H1 (cell line): ENCODE measurements at regions not wholly inside any gene's neighbourhood (a gene's known extent, or its start where the extent isn't known, plus 50 kb on each side); places are given as distances from the start of the nearest gene placed in this dataset.

Experiments
- CTCF ChIA-PET: fragments of 300-600 bp; sonication (Branson Sonifier 250); formaldehyde crosslinking; loops from one replicate; lab custom pipeline; 2021; ENCODE audit not compliant: partially characterized antibody; lab: Charles Lee
- POLR2A ChIA-PET: fragments of 300-600 bp; sonication (Branson Sonifier 250); formaldehyde crosslinking; loops from one replicate; lab custom pipeline; 2021; ENCODE audit warnings: inconsistent platforms; ENCODE audit not compliant: partially characterized antibody; lab: Charles Lee
- DNase-seq, 2 experiments: peaks; one replicate each; pipeline versions ENCODE4 v3.0.0 to v3.0.0-alpha.2; 2010 to 2022; ENCODE audit warnings: low spot score in 2 of 2, low read depth in 1 of 2, mixed read lengths in 1 of 2
- FAIRE-seq: peaks from 2 replicates; lab custom pipeline; 2011; peaks lifted over from hg19 to GRCh38; lab: Jason Lieb, UNC
- H2AFZ ChIP-seq: 2 replicates; pipeline ENCODE4 v1.8.1; 2012; ENCODE audit warnings: low read length, inconsistent platforms
- H2AK5ac ChIP-seq: 2 replicates; pipeline ENCODE4 v1.6.1; 2013; ENCODE audit warnings: low read depth, low read length
- H2BK120ac ChIP-seq: replicated peaks from 2 replicates; pipeline ENCODE3; 2013; ENCODE audit warnings: low read depth, low read length, inconsistent platforms
- H2BK12ac ChIP-seq: 2 replicates; pipeline ENCODE4 v1.6.1; 2013; ENCODE audit warnings: low read depth, low read length
- H2BK15ac ChIP-seq: 2 replicates; pipeline ENCODE4 v1.6.1; 2013; ENCODE audit warnings: low read length
- H2BK20ac ChIP-seq: 2 replicates; pipeline ENCODE4 v1.6.1; 2013; ENCODE audit warnings: low read length
- H2BK5ac ChIP-seq: 2 replicates; pipeline ENCODE4 v1.6.1; 2013; ENCODE audit warnings: low read depth, low read length
- H3K14ac ChIP-seq: 2 replicates; pipeline ENCODE4 v1.6.1; 2013; ENCODE audit warnings: inconsistent platforms; ENCODE audit not compliant: insufficient read length
- H3K18ac ChIP-seq: 2 replicates; pipeline ENCODE4 v1.6.1; 2013; ENCODE audit warnings: low read length; ENCODE audit errors: extremely low read depth
- H3K23ac ChIP-seq: 2 replicates; pipeline ENCODE4 v1.6.1; 2013; ENCODE audit warnings: inconsistent platforms; ENCODE audit not compliant: insufficient read length
- H3K23me2 ChIP-seq: 2 replicates; pipeline ENCODE4 v1.6.1; 2013; ENCODE audit warnings: low read depth, low read length
- H3K27ac ChIP-seq: 2 replicates; pipeline ENCODE4 v1.6.1; 2011; ENCODE audit warnings: low read depth, low read length, inconsistent platforms
- H3K27me3 ChIP-seq, 4 experiments: replicated peaks in 1 of 4; 1 replicate in 1 of 4; 2 replicates in 3 of 4; pipeline versions ENCODE4 v1.6.1 to v1.8.1; 2011 to 2013; ENCODE audit warnings: low read length in 3 of 4, mild to moderate bottlenecking in 3 of 4, inconsistent platforms in 2 of 4, mixed read lengths in 2 of 4, moderate library complexity in 1 of 4; ENCODE audit not compliant: control insufficient read depth in 3 of 4, insufficient read depth in 3 of 4; ENCODE audit errors: extremely low read depth in 1 of 4
- H3K36me3 ChIP-seq, 4 experiments: 2 replicates each; pipeline versions ENCODE4 v1.6.1 to v1.8.1; 2011 to 2013; ENCODE audit warnings: mild to moderate bottlenecking in 4 of 4, low read length in 3 of 4, moderate library complexity in 2 of 4, control low read depth in 1 of 4, inconsistent platforms in 1 of 4; ENCODE audit not compliant: insufficient read depth in 4 of 4, control insufficient read depth in 2 of 4
- H3K4ac ChIP-seq: replicated peaks from 2 replicates; pipeline ENCODE3; 2013; ENCODE audit warnings: low read length, low read depth, mixed read lengths, inconsistent platforms; ENCODE audit not compliant: insufficient read length
- H3K4me1 ChIP-seq, 4 experiments: replicated peaks in 1 of 4; 1 replicate in 1 of 4; 2 replicates in 3 of 4; pipeline versions ENCODE4 v1.6.1 to v1.8.1; 2011 to 2013; ENCODE audit warnings: low read length in 3 of 4, inconsistent platforms in 2 of 4, mixed read lengths in 1 of 4; ENCODE audit not compliant: insufficient read depth in 4 of 4, control insufficient read depth in 3 of 4
- H3K4me2 ChIP-seq, 2 experiments: 2 replicates each; pipeline versions ENCODE4 v1.6.1 to v1.8.1; 2011 to 2013; ENCODE audit warnings: low read depth in 2 of 2, low read length in 2 of 2, control low read depth in 1 of 2, inconsistent platforms in 1 of 2, mild to moderate bottlenecking in 1 of 2; ENCODE audit not compliant: insufficient read depth in 1 of 2
- H3K4me3 ChIP-seq, 4 experiments: fragments of 200-600, 300-600 bp in 1 of 4; sonication (generic), shearing (Covaris generic), sonication (Bioruptor Twin) in 1 of 4; 2 replicates each; pipeline versions ENCODE4 v1.5.1 to v1.8.1; 2011 to 2016; ENCODE audit warnings: low read length in 4 of 4, low read depth in 3 of 4, control low read depth in 2 of 4, inconsistent platforms in 2 of 4, mild to moderate bottlenecking in 2 of 4, mixed read lengths in 1 of 4, moderate library complexity in 1 of 4; ENCODE audit not compliant: insufficient read depth in 2 of 4; ENCODE audit errors: extremely low read depth in 1 of 4
- H3K56ac ChIP-seq: replicated peaks from 2 replicates; pipeline ENCODE3; 2013; ENCODE audit warnings: low read depth, mild to moderate bottlenecking, mixed read lengths, low read length, inconsistent platforms; ENCODE audit not compliant: insufficient read length
- H3K79me1 ChIP-seq: 2 replicates; pipeline ENCODE4 v1.6.1; 2013; ENCODE audit warnings: low read depth, low read length, control low read depth
- H3K79me2 ChIP-seq, 2 experiments: 2 replicates each; pipeline versions ENCODE4 v1.6.1 to v1.8.1; 2012 to 2013; ENCODE audit warnings: low read length in 2 of 2, mild to moderate bottlenecking in 2 of 2, inconsistent platforms in 1 of 2; ENCODE audit not compliant: insufficient read depth in 2 of 2, control insufficient read depth in 1 of 2
- H3K9ac ChIP-seq, 4 experiments: replicated peaks in 1 of 4; 1 replicate in 1 of 4; 2 replicates in 3 of 4; pipeline versions ENCODE4 v1.6.1 to v1.8.1; 2011 to 2013; ENCODE audit warnings: low read depth in 3 of 4, low read length in 3 of 4, control low read depth in 2 of 4, mild to moderate bottlenecking in 2 of 4, moderate library complexity in 2 of 4, inconsistent platforms in 1 of 4; ENCODE audit errors: extremely low read depth in 1 of 4
- H3K9me3 ChIP-seq, 2 experiments: 2 replicates each; pipeline versions ENCODE4 v1.6.1 to v1.8.1; 2012 to 2013; ENCODE audit warnings: mild to moderate bottlenecking in 2 of 2, moderate library complexity in 2 of 2, control low read depth in 1 of 2, inconsistent platforms in 1 of 2, low read depth in 1 of 2, low read length in 1 of 2, mixed read lengths in 1 of 2; ENCODE audit not compliant: insufficient read depth in 2 of 2
- H4K20me1 ChIP-seq, 2 experiments: replicated peaks in 1 of 2; 2 replicates each; pipeline versions ENCODE3 to v1.8.1; 2011 to 2013; ENCODE audit warnings: inconsistent platforms in 2 of 2, low read length in 2 of 2, mild to moderate bottlenecking in 1 of 2; ENCODE audit not compliant: insufficient read depth in 2 of 2, control insufficient read depth in 1 of 2
- H4K5ac ChIP-seq: 2 replicates; pipeline ENCODE4 v1.6.1; 2013; ENCODE audit warnings: low read length, low read depth, mixed read lengths, inconsistent platforms; ENCODE audit not compliant: insufficient read length
- H4K8ac ChIP-seq: 2 replicates; pipeline ENCODE4 v1.8.0; 2013; ENCODE audit warnings: mild to moderate bottlenecking, moderate library complexity, low read length, inconsistent platforms; ENCODE audit not compliant: insufficient read depth; ENCODE audit errors: extremely low read depth
- H4K91ac ChIP-seq: replicated peaks from 2 replicates; pipeline ENCODE3; 2013; ENCODE audit warnings: low read length, mixed read lengths, inconsistent platforms; ENCODE audit not compliant: insufficient read length
- CHD1 ChIP-seq: IDR thresholded peaks from 2 replicates; pipeline ENCODE4 v1.6.1; 2012; ENCODE audit warnings: low read depth, low read length, improper control_type of control experiment
- CTCF ChIP-seq, 3 experiments: IDR thresholded peaks; 1 replicate in 2 of 3; 2 replicates in 1 of 3; pipeline versions ENCODE4 v1.5.1 to v1.6.1; 2011; ENCODE audit warnings: low read length in 3 of 3, mild to moderate bottlenecking in 3 of 3, inconsistent platforms in 2 of 3, low read depth in 1 of 3, moderate library complexity in 1 of 3; ENCODE audit not compliant: insufficient read depth in 1 of 3; ENCODE audit errors: control extremely low read depth in 1 of 3
- RAD21 ChIP-seq, 2 experiments: IDR thresholded peaks in 1 of 2; conservative IDR thresholded peaks in 1 of 2; 2 replicates each; pipeline ENCODE4 v1.6.1; 2011; ENCODE audit warnings: low read depth in 2 of 2, low read length in 2 of 2, improper control_type of control experiment in 1 of 2, inconsistent platforms in 1 of 2, mild to moderate bottlenecking in 1 of 2, moderate library complexity in 1 of 2
- WGBS, 2 experiments: shearing (Covaris generic) in 1 of 2; methylation state at CpG; one replicate each; pipeline versions ENCODE4 v1.1.6 to v1.1.7; 2013 to 2015; ENCODE audit warnings: low lambda C conversion rate in 2 of 2, mixed read lengths in 2 of 2, inconsistent platforms in 1 of 2, low coverage in 1 of 2, missing lambda C conversion rate in 1 of 2; ENCODE audit not compliant: insufficient replicate concordance in 2 of 2, insufficient coverage in 1 of 2, insufficient read length in 1 of 2; ENCODE audit errors: extremely low coverage in 1 of 2, missing lambda C conversion rate in 1 of 2; 5-methylcytosine and 5-hydroxymethylcytosine counted together

GRCh38 chr9:23123048-23123632 is 676.5 kb downstream of the DMRTA1 start:
- no peak overlapping the region for H3K23ac ChIP-seq
- no peak overlapping the region for H3K18ac ChIP-seq
- no peaks in the 10 kb centered on the region for H3K79me1 ChIP-seq
- H3K4me1 ChIP-seq, result no peaks in the 10 kb centered on the region
- no peak overlapping the region for H3K9ac ChIP-seq
- DNase-seq, result peak; percentile 15 to 50
- POLR2A ChIA-PET, result no interaction called here
- H4K8ac ChIP-seq, result no peak overlapping the region
- H2BK20ac ChIP-seq, result no peak overlapping the region
- H3K27me3 ChIP-seq, result no peaks in the 10 kb centered on the region
- H2AFZ ChIP-seq, result no peak overlapping the region
- H3K4me2 ChIP-seq, result no peak overlapping the region
- no peaks in the 10 kb centered on the region for H4K20me1 ChIP-seq
- CTCF ChIA-PET, result interaction anchor here (0.6 to 4.7 kb wide), 8 partner anchors 11 to 369 kb away, joined by 3 to 28 read pairs (median 3); no protein-coding TSS in a partner anchor
- no peak overlapping the region for H3K4me3 ChIP-seq
- H2AK5ac ChIP-seq, result no peak overlapping the region
- no peak overlapping the region for H3K27ac ChIP-seq
- H3K56ac ChIP-seq, result no peak overlapping the region
- FAIRE-seq, result peak; percentile 66
- no peak overlapping the region for H2BK12ac ChIP-seq
- H4K91ac ChIP-seq, result no peak overlapping the region
- H2BK15ac ChIP-seq, result no peak overlapping the region
- TF ChIP-seq CHD1, result no peak
- TF ChIP-seq CTCF (IDR thresholded peaks at IDR 0.05; ENCODE audit: control extremely low read depth in 1 of 3, insufficient read depth in 1 of 3, low read depth in 1 of 3, low read length in 3 of 3), result peak; percentile 20 to 66 (median 55); a peak in 3 of 4 replicates
- TF ChIP-seq RAD21 (IDR thresholded peaks at IDR 0.05 in 1 of 2, conservative IDR thresholded peaks at IDR 0.05 in 1 of 2; ENCODE audit: low read depth in 2 of 2, low read length in 2 of 2), result peak; percentile 75
- no peak overlapping the region for H3K14ac ChIP-seq
- no peak overlapping the region for H3K4ac ChIP-seq
- no peak overlapping the region for H2BK5ac ChIP-seq
- no peak overlapping the region for H4K5ac ChIP-seq
- 85% methylated on average over 5 of the region's 5 CpGs; no CpG with 5 or more reads in 1 of the 2 experiments for WGBS, 2 experiments
- no peaks in the 10 kb centered on the region for H3K36me3 ChIP-seq
- no peaks in the 10 kb centered on the region for H3K79me2 ChIP-seq
- H3K23me2 ChIP-seq, result no peaks in the 10 kb centered on the region
- H2BK120ac ChIP-seq, result no peak overlapping the region
- no peaks in the 10 kb centered on the region for H3K9me3 ChIP-seq
